ENCODE measurements at regions not wholly inside any gene's neighbourhood (a gene's known extent, or its start where the extent isn't known, plus 50 kb on each side); places are given as distances from the start of the nearest gene placed in this dataset.

- TF ChIP-seq POLR2A (IDR thresholded peaks at IDR 0.05), result no peak
- no peak for TF ChIP-seq CTCF (IDR thresholded peaks at IDR 0.05)
- TF ChIP-seq POLR2AphosphoS5 (IDR thresholded peaks at IDR 0.05), result no peak
- no peak for TF ChIP-seq EP300 (IDR thresholded peaks at IDR 0.05)
These were observed 130.0 kb downstream of the HMX1 start for GRCh38 chr4:8741513-8742226.
